Kidney capillary endothelial cell (primary cell): ENCODE measurements at regions not wholly inside any gene's neighbourhood (a gene's known extent, or its start where the extent isn't known, plus 50 kb on each side); places are given as distances from the start of the nearest gene placed in this dataset.

Experiments used
- DNase-seq: peaks from one replicate; pipeline ENCODE4 v3.0.0-alpha.2; 2018; ENCODE audit warnings: low spot score

DNA sequence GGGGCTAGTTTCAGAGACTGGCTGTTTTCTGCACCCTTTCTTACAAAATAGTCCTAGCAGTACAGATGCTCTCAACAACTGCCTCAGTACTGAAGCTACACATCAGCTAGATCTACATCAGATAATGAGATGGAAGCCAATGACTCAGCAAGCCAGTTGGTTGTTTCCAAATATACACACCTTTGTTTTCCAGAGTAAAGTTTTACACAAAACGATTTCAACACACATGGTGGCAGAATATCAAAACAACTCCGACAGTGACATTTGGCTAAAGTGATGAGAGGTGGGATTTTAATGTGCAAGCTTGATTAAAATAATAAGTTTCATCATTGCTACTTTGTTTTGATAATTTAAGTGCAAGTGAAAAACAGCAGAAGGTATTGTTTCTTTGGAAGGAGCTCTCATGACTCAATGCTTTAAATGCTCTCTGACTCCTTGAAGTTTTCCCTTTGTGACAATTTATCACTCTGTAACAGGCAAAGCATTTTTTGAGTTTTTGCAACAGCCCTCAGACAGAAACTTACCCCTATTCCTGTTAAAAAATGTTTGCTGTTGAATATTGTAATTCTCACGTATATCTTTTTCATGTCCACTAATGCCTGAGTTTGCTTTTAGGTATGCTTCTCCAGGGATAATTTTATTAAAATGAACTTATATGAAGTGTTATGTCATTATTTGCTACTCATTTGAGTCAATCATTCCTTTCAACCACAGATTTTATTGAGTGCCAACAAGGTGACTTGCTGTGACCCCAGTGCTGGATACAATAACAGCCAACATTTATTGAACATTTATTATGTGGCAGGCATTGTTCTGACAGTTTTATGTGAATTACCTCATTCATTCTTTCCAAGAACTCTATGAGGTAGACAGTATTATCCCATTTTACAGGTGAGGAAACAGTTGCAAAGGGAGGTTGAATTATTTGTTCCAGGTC, 882.0 kb downstream of the TFAP2A start:
- DNase-seq: no peak

- DNase-seq: no peak
Observed at GRCh38 chr6:9527679-9528286, 887.1 kb downstream of the TFAP2A start.

DNA sequence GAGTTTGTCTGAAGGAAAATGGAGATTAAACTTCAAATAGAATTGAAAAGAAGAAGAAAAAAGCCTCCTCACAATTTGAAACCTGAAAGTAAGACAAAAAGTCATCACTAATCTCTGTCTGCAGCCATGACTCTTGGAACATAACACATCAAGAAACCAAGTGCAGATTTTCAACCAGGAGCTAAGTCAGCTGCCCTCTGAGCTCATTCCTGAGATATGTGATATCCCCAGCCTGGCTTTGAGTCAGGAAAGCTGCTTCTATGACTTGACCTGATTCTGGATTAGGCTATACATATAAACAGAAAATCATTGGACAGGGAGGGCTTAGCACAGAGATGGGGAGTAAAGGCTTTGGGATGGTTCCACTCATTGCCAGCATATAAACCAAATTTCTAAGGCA, 891.4 kb downstream of the TFAP2A start:
- DNase-seq: peak; percentile 18

DNA sequence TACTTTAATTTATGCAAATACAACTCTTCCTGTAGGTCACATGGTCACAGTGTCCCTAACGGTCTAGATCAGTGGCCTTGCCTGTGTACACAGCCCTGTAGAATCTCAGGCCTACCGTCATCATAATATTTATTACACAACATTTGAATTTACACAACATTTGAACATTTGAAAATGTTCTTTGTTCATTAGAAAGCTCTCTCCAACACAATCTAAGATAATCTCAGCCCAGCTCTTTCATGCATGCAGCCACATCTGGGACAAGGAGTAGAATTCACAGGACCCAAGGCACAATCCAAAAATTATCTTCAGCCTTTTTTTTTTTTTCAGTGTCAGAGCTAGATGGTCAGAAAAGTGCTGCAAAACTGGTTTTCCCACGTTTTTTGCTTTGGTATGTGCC, 892.8 kb downstream of the TFAP2A start:
- no peak for DNase-seq

DNA sequence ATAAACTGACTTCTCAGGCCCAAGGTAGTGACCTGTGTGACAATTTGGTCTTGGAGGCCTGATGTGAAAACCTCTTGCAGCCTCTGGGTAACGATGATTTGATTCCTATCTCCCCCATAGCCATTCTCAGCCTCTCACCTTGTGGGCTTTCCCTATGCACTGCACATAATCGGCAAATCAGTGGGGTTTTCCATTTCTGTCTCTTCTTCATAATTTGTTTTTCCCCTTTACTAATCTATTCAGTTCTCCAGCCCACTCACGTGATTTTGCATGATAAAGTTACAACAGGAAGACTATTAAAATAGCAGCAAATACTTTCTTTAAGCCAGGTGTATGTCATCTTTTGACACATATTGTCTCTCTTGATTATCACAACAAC, 893.7 kb downstream of the TFAP2A start:
- DNase-seq: no peak

- peak; percentile 84 for DNase-seq
Observed at GRCh38 chr6:9520417-9521151, 894.3 kb downstream of the TFAP2A start.

GRCh38 chr6:9518431-9518830, 896.4 kb downstream of the TFAP2A start:
- no peak for DNase-seq

GRCh38 chr6:9517806-9518205, 897.1 kb downstream of the TFAP2A start:
- DNase-seq: no peak

DNA sequence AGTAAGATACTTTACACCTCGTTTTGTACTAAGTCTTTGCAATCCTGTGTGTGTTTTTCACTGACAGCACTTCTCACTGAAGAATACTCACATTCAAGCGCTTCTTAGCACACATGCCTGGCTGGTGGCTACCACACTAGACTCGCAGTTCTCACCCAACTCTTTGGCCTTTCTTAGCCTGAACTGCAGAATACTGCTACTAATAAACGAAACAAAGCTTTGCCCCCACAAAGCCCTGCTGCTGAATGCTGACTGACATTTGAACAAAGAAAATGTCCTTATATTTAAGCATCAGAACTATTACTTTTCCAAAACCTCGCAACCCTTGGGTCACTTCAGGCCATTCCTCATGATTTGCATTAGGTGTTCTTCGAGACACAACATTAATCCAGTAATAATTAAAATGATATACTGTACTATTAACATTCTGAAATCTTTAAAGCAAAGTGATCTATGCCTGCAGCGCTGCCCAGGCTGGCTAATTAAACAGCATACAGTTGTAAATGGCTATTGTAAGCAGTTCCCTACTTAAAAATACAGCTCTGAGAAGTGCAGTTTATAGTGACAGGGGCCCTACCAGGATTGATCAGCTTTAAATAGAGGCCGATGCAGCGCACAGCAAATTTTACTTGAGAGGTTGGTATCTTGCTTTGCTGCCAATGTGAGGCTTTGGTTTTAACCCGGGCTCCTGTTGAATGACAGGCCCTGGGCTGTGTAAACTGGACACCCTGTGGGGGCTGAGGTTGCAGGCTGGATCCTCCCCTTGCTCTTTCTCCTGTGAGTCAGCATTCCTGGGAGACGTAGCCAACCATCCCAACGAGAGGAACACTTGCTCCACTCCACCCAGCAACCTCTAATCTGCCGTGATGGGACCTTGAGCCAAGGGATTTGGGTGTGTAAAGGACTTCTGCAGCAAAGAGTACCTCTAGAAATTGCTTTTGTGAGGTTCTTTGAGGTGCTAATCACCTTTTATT, 899.0 kb downstream of the TFAP2A start:
- DNase-seq: no peak

GRCh38 chr6:9514146-9514545, 900.7 kb downstream of the TFAP2A start:
- no peak for DNase-seq

- DNase-seq: no peak
Observed at GRCh38 chr6:9511157-9511556, 903.7 kb downstream of the TFAP2A start.

GRCh38 chr6:9507136-9507895, 907.6 kb downstream of the TFAP2A start:
- DNase-seq: no peak

GRCh38 chr6:9504191-9504590, 910.7 kb downstream of the TFAP2A start:
- no peak for DNase-seq

- DNase-seq: peak; percentile 31
Observed at GRCh38 chr6:9503111-9503761, 911.6 kb downstream of the TFAP2A start.

- DNase-seq: no peak
Observed at GRCh38 chr6:9499709-9500108, 915.2 kb downstream of the TFAP2A start.

DNA sequence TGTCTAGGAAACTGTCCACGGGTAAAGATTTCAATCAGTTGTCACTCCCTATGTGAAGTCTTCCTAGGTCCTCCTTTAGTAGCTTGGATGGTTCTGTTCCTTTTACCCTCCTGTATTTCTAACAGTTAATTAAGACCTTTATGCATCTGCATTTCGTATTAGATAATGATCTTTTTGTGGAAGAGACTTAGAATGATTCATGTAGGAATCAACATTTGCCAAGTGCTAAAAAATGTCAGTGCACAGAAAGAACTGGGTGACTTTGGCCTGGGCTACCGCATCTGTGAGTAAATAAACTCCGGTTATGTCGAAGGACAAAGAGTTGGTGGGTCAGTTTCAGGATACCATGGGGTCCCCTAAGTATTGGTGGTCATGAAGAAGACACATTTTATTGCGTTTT, 918.0 kb downstream of the TFAP2A start:
- DNase-seq: no peak

GRCh38 chr6:9494864-9495263, 920.0 kb downstream of the TFAP2A start:
- no peak for DNase-seq

- DNase-seq: no peak
Observed at GRCh38 chr6:9492790-9493189, 922.1 kb downstream of the TFAP2A start.

DNA sequence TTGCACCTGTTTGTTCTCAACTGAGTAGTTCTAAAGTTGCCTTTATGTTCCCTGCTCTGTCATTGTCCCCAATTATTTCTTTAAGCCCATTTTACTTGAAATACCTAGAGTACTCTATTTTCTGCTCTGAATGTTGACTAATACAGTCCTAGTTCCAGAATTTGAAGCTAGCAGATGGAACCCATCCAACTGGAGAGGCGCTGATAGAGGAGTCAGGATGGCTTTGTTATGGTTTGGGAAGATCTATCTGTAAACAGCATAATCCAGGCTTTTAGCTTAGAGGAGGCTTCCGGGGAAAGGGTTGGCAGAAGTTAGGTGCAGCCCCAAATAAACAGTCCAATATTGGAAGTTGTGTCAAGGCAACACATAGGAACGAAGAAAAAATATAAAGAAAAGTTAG, 927.7 kb downstream of the TFAP2A start:
- DNase-seq: no peak

DNA sequence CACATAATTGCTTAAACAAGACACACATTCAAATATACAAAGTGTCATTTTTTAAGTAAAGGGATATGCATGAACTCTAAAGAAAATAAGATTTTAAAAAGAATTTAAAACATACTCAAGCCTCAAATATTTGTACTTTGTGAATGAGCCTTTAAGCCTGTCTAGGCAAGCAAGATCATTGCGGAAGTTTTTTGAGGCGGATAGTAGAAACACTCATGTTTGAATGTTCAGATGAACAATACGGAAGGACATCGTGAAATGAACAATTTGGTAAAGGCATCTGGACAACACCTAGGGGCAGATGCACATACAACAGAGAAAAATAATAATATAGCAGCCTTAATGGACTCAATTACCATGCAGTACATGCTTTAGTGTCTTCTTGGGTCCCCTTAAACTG, 928.9 kb downstream of the TFAP2A start:
- no peak for DNase-seq
